ENCODE measurements at regions not wholly inside any gene's neighbourhood (a gene's known extent, or its start where the extent isn't known, plus 50 kb on each side); places are given as distances from the start of the nearest gene placed in this dataset.
A peak's percentile ranks its signal among the peaks of the same experiment; 100 is the strongest.

DNA sequence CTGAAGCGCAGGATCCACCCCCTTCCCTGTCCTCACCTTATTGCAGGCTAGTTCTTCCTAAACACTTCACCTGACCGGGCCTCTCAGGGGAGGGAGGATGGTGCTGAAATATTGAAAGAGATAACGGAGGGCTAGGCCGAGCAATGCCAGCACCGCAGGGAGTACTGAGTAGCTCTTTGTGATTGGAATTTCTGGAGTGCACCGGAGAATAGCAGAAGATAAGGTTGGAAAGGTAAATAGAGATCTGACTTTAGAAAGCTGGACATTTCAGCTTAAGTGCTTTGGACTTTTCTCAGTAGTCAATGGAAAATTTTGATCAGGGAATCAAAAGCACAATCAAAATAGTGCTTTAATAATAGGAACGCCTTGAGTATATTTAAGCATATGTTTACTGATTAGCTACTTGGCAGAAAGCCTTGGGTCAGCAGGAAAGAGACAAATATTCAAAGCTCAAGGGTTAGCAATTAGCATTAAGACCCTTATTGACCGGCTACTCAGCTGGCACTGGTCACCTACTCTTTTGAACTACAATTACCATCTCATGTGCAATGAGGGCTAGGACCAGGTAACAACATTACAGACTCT is 142.9 kb upstream of the NDUFV2 start (continued):
- TF ChIP-seq, protein P1, sequence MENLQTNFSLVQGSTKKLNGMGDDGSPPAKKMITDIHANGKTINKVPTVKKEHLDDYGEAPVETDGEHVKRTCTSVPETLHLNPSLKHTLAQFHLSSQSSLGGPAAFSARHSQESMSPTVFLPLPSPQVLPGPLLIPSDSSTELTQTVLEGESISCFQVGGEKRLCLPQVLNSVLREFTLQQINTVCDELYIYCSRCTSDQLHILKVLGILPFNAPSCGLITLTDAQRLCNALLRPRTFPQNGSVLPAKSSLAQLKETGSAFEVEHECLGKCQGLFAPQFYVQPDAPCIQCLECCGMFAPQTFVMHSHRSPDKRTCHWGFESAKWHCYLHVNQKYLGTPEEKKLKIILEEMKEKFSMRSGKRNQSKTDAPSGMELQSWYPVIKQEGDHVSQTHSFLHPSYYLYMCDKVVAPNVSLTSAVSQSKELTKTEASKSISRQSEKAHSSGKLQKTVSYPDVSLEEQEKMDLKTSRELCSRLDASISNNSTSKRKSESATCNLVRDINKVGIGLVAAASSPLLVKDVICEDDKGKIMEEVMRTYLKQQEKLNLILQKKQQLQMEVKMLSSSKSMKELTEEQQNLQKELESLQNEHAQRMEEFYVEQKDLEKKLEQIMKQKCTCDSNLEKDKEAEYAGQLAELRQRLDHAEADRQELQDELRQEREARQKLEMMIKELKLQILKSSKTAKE (CRISPR knock-in tag; IDR thresholded peaks at IDR 0.05; ENCODE audit: borderline replicate concordance), result no peak
- TF ChIP-seq KLF12 (CRISPR knock-in tag; IDR thresholded peaks at IDR 0.05; ENCODE audit: borderline replicate concordance) (no peak), ZNF614 (CRISPR knock-in tag; IDR thresholded peaks at IDR 0.05; ENCODE audit: borderline replicate concordance) (no peak), EP300 (IDR thresholded peaks at IDR 0.05; ENCODE audit: low read depth in 2 of 2, low read length in 2 of 2) (no peak), EP300 (CRISPR knock-in tag; IDR thresholded peaks at IDR 0.05; ENCODE audit: borderline replicate concordance) (no peak), FOXA1 (IDR thresholded peaks at IDR 0.05) (no peak), FOXA1 (CRISPR knock-in tag; IDR thresholded peaks at IDR 0.05) (peak; percentile 69), SRSF4 (IDR thresholded peaks at IDR 0.05; ENCODE audit: low read depth, low read length, poor library complexity, severe bottlenecking) (no peak), ZBTB7A (CRISPR knock-in tag; IDR thresholded peaks at IDR 0.05) (no peak), SP4 (CRISPR knock-in tag; IDR thresholded peaks at IDR 0.05) (no peak), ZNF644 (CRISPR knock-in tag; IDR thresholded peaks at IDR 0.05; ENCODE audit: low read depth) (no peak), ZMYM2 (CRISPR knock-in tag; IDR thresholded peaks at IDR 0.05) (no peak), ZSCAN31 (CRISPR knock-in tag; IDR thresholded peaks at IDR 0.05; ENCODE audit: low read depth) (no peak), ZNF232 (CRISPR knock-in tag; IDR thresholded peaks at IDR 0.05; ENCODE audit: borderline replicate concordance) (no peak), MEIS2 (CRISPR knock-in tag; IDR thresholded peaks at IDR 0.05) (0 out of 2 replicates have a peak, but pooled peaks have one; percentile 26), ATRX (CRISPR knock-in tag; IDR thresholded peaks at IDR 0.05; ENCODE audit: borderline replicate concordance) (no peak)
- TF ChIP-seq, protein P2, sequence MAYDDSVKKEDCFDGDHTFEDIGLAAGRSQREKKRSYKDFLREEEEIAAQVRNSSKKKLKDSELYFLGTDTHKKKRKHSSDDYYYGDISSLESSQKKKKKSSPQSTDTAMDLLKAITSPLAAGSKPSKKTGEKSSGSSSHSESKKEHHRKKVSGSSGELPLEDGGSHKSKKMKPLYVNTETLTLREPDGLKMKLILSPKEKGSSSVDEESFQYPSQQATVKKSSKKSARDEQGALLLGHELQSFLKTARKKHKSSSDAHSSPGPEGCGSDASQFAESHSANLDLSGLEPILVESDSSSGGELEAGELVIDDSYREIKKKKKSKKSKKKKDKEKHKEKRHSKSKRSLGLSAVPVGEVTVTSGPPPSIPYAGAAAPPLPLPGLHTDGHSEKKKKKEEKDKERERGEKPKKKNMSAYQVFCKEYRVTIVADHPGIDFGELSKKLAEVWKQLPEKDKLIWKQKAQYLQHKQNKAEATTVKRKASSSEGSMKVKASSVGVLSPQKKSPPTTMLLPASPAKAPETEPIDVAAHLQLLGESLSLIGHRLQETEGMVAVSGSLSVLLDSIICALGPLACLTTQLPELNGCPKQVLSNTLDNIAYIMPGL (CRISPR knock-in tag; IDR thresholded peaks at IDR 0.05; ENCODE audit: borderline replicate concordance in 1 of 2, low read depth in 1 of 2), result no peak
- TF ChIP-seq, protein P3, sequence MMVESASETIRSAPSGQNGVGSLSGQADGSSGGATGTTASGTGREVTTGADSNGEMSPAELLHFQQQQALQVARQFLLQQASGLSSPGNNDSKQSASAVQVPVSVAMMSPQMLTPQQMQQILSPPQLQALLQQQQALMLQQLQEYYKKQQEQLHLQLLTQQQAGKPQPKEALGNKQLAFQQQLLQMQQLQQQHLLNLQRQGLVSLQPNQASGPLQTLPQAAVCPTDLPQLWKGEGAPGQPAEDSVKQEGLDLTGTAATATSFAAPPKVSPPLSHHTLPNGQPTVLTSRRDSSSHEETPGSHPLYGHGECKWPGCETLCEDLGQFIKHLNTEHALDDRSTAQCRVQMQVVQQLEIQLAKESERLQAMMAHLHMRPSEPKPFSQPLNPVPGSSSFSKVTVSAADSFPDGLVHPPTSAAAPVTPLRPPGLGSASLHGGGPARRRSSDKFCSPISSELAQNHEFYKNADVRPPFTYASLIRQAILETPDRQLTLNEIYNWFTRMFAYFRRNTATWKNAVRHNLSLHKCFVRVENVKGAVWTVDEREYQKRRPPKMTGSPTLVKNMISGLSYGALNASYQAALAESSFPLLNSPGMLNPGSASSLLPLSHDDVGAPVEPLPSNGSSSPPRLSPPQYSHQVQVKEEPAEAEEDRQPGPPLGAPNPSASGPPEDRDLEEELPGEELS (CRISPR knock-in tag; IDR thresholded peaks at IDR 0.05), result peak; percentile 70; the same call in 1 of the 2 replicates
- TF ChIP-seq, protein P4, sequence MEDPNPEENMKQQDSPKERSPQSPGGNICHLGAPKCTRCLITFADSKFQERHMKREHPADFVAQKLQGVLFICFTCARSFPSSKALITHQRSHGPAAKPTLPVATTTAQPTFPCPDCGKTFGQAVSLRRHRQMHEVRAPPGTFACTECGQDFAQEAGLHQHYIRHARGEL (CRISPR knock-in tag; IDR thresholded peaks at IDR 0.05), result no peak
- TF ChIP-seq, protein P5, sequence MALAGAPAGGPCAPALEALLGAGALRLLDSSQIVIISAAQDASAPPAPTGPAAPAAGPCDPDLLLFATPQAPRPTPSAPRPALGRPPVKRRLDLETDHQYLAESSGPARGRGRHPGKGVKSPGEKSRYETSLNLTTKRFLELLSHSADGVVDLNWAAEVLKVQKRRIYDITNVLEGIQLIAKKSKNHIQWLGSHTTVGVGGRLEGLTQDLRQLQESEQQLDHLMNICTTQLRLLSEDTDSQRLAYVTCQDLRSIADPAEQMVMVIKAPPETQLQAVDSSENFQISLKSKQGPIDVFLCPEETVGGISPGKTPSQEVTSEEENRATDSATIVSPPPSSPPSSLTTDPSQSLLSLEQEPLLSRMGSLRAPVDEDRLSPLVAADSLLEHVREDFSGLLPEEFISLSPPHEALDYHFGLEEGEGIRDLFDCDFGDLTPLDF (CRISPR knock-in tag; IDR thresholded peaks at IDR 0.05), result no peak
- TF ChIP-seq, protein P6, sequence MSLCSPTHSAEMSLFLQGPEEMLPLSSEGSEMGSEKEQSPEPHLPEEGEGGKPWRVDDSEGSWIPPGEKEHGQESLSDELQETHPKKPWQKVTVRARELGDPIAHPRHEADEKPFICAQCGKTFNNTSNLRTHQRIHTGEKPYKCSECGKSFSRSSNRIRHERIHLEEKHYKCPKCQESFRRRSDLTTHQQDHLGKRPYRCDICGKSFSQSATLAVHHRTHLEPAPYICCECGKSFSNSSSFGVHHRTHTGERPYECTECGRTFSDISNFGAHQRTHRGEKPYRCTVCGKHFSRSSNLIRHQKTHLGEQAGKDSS (CRISPR knock-in tag; IDR thresholded peaks at IDR 0.05; ENCODE audit: borderline replicate concordance, low read depth), result no peak
- TF ChIP-seq, protein P7, sequence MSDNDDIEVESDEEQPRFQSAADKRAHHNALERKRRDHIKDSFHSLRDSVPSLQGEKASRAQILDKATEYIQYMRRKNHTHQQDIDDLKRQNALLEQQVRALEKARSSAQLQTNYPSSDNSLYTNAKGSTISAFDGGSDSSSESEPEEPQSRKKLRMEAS (IDR thresholded peaks at IDR 0.05), result no peak
